Hindlimb muscle (tissue), 1 donor: ENCODE measurements at regions not wholly inside any gene's neighbourhood (a gene's known extent, or its start where the extent isn't known, plus 50 kb on each side); places are given as distances from the start of the nearest gene placed in this dataset.
"Not testable (repeated sequence)": the region's sequence is repeated elsewhere in the genome, so short reads cannot be mapped to it uniquely, and the experiment has no call there.

ENCODE experiments used
- DNase-seq: peaks from one replicate; pipeline ENCODE4 v3.0.0-alpha.2; 2013

DNA sequence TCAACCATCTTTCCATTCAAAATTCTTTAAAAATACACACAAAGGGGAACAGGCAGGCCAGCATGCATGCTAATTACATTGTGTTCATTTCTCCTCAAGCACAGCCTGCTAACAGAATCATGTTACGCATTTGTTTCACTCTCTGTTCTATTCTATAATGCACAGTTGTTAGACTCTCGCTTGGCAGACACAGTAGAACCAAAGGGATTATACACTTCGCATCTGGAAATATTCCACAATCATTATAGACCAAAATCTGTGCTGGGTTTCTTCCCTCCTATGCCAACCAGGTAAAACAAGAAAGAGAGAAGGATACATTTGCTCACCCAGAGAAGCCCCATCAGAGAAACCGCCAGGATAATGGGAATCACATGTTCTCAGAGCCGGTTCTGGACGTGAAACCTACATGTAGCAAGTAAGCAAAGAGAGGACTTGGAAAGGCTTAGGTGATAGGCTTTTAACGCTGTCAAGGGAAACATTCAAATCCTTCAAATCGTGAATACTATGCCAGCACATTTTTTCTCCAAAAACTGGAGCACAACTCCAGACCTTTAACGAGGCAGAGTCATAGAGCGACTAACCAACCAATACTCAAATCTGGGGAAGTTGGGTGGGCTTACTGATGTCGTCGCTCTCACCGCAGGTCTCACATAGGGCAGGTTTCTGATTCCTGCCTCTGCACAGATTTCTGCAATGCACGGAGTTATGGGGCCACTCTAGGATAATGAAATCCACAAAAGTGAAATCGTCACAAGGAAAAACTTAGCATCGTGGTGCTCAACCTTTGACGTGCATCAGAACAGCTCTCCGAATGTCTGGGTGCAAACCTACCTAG lies 380.5 kb upstream of the AUTS2 start:
- DNase-seq = peak; percentile 72

DNA sequence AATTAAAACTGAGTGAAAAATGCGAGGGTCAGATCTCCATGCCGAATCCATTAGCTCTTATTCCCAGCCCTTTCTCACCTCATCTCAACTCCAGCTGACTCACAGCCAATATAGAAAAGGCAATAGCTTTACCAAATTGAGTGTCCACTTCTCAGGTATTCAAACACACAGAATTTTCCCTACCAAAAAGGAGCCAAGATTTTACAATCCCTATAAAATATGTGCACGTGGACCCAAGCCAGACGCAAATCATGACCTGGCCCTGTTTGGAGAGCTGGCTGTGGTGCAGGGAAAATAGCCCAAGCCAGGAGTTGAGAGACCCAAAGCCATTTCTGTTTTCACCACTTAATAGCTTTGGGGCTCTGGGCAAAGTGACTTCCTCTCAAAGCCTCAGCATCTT lies 379.7 kb upstream of the AUTS2 start:
- DNase-seq = peak; percentile 66

DNA sequence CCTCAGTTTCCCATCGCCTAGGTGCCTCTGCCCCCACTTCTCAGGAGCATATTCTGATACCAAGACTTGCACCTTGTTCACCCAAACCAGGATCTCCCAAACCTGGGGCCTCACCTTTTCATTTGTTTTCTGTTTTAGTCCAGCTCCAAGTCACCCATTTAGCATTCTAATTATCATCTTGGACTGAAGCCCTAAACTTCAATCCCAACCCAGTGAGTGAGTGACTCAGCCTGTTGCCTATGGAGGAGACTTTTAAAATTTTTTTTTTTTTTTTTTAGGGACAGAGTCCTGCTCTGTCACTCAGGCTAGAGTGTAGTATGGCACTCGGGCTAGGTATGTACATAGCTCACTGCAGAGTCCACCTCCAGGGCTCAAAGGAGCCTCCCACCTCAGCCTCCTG lies 378.9 kb upstream of the AUTS2 start:
- DNase-seq = no peak

DNA sequence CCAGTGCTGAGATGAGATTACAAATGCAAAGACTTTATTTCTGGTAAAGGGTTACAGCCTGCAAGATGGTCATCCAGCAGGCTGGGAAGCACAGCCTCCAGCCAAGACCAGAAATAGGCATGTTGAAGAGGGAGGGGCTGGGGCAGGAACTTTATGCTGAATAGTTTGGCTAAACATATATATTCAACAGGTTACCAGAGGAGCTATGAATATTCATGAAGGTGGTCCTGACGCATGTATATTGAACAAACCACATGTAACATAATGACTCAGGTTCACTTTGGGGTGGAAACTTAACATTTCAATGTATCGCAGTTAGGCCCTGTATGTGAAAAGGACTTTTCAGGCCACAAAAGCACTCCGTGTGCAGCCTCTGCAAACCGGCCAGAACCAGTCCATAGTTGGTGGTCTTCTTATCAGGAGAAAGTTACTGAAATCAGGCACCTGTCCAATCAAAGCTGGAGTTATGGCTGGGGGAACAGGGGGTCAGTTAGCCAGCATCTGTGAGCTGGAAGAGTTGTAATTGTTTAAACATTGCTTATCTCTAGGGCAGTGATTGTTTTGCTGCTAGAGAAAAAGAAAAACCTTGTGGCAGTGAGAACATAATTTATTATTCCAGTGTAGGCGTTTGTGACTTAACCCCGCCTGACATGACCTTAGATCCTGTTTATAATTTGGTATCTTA lies 372.9 kb upstream of the AUTS2 start:
- DNase-seq = no peak

- no peak for DNase-seq
These were observed 370.0 kb upstream of the AUTS2 start for GRCh38 chr7:69228212-69228811.

- no peak for DNase-seq
These were observed 365.6 kb upstream of the AUTS2 start for GRCh38 chr7:69232445-69233376.

GRCh38 chr7:69237541-69237940 lies 360.7 kb upstream of the AUTS2 start:
- DNase-seq = no peak

- no peak for DNase-seq
These were observed 355.3 kb upstream of the AUTS2 start for GRCh38 chr7:69243016-69243415.

DNA sequence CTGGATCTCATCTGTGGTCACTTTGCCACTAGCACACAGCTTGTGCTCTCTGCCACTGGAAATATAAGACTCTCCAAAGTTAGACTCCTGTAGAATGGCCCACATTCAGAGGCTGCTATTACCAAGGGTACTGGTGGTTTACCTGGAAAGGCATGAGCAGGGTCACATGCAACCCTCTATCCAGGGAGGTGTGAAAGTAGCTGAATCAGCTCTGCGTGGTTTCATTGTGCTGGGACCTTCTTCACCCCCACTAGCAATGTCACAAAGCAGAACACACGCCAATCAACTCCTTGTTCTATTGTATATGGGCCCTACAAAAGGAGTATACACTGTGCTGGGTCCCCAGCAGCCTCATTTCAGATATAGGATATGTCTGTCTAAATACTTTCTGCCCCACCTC lies 353.6 kb upstream of the AUTS2 start:
- no peak for DNase-seq

DNA sequence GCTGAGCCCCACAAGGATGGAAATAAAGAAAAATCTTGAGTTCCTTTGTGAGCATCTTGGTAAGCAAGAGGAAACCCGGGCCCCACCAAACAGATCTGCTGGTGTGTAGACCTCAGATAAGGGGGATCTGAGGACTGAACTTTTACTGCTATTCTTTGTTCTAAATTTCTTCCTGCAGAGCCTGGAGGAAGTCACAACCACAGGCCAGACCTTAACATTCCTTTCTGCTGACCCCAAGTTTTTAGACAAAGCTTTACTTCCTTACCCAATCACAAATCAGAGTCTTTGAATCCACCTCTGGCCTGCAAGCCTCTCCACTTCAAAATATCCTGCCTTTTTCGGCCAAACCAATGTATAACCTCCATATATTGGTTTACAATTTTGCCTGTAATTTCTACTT lies 352.6 kb upstream of the AUTS2 start:
- DNase-seq = no peak

- DNase-seq = no peak
These were observed 351.5 kb upstream of the AUTS2 start for GRCh38 chr7:69246758-69247157.

GRCh38 chr7:69248382-69248828 lies 349.9 kb upstream of the AUTS2 start:
- DNase-seq = not testable (repeated sequence)

- no peak for DNase-seq
These were observed 347.3 kb upstream of the AUTS2 start for GRCh38 chr7:69250958-69251357.

DNA sequence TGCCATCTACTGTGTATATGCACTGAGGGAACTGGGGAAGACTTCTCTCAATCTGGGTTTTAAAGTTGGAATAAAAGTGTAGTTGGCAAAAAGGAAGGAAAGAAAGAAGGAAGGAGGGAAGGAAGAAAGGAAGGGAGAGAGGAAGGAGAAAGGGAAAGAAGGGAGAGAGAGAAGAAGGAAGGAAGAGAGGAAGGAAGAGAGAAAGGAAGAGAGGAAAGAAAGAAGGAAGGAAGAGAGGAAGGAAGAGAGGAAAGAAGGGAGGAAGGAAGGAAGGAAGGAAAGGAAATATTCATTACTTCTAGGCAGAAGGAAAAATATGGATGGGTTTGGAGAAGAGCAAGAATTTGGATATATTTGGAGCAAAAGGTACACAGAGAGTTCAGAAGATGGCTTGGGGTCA lies 343.6 kb upstream of the AUTS2 start:
- no peak for DNase-seq

DNA sequence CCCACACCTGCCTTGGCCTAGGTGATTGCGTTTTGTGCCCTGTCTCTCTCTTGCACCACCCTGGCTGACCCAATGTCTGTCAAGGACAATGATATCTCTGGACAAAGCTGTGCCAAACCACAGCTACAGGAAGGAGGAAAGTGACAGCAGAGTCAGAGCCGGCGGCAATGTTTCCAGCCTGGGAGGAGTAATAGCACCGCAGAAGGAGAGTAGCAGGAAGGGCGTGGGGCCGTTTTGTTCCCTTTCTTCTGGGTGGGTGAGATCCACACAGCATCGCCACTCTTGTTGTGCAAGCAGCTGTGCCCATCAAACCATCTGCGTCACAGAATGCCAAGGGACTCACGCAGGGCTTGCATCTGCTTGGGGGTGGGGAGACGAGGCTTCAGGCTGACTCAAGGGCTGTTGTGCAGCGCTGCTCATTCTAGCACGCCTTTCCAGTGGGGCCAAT lies 341.6 kb upstream of the AUTS2 start:
- DNase-seq = peak; percentile 38

DNA sequence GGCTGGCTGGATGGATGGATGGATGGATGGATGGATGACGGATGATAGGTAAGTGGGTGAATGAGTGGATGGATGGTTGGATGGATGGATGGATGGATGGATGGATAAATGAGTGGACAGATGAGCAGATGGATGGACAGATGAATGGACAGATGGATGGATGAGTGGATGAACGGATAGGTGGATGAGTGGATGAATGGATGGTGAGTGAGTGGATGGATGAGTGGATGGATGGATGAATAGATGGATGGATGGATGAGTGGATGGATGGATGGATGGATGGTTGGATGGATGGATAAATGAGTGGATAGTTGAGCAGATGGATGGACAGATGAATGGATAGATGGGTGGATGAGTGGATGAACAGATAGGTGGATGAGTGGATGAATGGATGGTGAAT lies 340.7 kb upstream of the AUTS2 start:
- no peak for DNase-seq

DNA sequence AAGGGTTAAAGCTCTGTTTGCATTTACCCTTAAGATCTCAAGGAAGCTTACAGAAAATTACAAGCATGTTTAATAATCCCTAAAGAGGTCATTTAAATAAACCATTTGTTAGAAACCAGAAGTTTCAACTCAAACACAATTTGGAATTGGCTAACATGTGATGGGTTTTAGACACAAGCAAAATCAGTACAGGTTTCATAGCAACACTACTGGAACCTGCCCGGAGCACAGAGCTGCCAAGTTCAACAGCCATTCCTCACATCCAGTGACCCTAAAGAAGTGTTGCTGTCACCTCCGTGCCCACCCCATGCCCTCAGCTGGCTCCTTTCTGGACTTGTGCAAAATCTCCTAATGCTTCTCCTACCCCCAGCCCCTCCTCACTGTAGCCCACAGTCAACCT lies 338.8 kb upstream of the AUTS2 start:
- no peak for DNase-seq

DNA sequence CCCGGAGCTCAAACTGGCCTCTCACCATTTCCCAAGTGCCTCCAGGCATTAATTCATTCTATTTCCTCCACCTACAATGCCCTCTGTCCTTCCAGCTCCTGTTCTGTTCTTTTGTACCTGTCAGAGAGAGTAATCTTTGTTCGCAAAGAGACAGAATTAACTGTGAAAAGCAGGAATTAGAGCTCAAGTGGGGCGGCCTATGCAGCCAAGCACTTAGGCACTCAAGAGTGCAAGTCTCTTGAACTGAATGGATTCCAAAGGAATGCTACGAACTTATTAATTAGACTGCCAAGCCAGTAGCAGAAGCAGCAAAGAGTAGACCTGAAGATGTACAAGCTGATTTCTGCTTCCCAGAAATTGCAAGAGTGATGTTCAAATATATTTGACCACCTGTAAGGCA lies 338.3 kb upstream of the AUTS2 start:
- no peak for DNase-seq

- DNase-seq = no peak
These were observed 334.7 kb upstream of the AUTS2 start for GRCh38 chr7:69263550-69263949.

DNA sequence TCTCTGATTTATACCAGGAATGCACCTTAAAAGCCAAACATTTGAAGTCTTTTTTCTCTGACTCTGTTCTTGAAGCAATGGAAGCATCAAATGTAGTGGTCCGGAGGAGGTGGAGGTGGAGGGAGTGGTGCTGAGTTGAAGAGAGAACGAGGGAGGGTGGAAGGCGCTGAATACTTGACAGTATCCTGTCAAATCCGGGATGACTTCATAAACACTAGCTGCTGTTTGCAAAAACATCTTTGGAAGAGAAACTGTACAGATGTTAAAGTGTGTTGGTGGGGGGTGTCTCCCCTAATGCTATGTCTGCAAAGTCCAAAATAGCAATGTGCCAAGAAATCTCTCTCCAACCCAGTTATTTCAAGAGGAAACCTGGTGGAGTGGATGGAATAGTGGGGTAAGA lies 328.5 kb upstream of the AUTS2 start:
- DNase-seq = no peak

GRCh38 chr7:69272101-69272500 lies 326.2 kb upstream of the AUTS2 start:
- DNase-seq = no peak

DNA sequence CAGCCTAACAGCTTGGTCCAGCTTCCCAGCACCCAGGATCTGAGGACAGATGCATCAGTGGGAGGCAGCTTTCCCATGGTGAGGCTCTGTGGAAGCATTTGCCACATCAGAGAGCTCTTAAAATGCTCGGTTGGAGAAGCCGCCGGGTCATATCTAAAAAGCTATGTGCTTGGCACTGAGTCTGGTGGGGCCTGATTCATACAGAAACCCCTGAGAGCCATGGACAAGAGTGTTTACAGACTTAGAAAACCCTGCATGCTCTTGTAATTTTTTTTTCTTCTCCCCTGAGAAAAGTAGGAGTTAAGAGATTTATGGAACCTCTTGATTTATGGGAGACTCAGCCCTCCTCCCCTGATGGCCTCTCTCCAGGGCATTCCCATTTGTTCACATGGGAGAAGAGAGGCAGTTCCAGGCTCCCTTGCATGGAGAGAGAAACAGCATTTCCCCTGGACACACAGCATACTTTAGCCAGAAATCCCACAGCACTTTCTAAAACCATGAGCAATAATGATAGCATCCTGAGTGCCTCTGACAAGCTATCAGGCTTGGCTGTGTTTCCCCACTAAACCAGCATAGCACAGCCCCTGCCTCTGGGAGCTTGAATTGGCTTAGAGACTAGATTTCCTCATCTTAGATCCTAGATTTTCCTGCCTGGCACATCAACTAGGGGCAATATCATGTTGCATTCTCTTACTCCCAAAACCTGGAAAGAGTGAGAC lies 322.1 kb upstream of the AUTS2 start:
- no peak for DNase-seq
